ENCODE measurements at regions not wholly inside any gene's neighbourhood (a gene's known extent, or its start where the extent isn't known, plus 50 kb on each side); places are given as distances from the start of the nearest gene placed in this dataset.

DNA sequence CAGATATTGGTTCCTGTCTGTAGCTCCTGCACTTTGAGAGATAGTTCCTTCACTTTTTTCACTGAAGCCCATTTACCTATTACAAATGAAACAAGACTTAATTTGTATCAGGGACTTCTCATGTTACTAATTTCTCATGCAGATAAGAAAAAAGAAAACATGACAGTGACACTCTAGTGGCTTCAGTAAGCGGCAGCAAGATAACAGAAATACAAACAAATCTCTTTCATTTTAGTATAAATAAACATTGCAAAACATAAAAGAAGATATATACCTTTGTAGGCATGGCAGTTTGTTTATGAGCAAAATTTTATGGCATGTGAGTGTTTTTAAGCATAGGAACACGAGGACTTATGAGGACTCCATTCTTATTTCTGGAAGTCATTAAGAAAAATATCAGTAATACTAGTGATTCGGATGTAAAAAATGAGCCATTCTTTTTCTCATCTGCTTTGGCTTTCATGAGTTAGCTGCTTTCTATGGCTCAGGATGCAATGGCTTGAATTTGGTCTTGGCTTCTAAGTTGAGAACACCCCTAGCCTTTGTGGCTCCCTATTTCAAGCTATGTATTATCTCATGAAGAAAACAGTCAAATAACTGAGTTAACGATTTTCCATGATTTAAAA is 310.1 kb upstream of the RGS6 start:
- TF ChIP-seq CTCF (IDR thresholded peaks at IDR 0.05) = no peak
- ATAC-seq (ENCODE audit: insufficient number of reproducible peaks, low FRiP score, low read depth) (no peak), DNase-seq (ENCODE audit: low spot score) (no peak)
- H3K27me3 ChIP-seq (replicated peaks; ENCODE audit: insufficient read depth) = no peaks in the 10 kb centered on the region
- H3K4me1 ChIP-seq (ENCODE audit: control insufficient read depth in 1 of 2, low read depth in 2 of 2) = peaks cover 0 to 4% of the 10 kb centered on the region in 2 donors
- H3K27ac ChIP-seq = no peak overlapping the region
- peaks cover 4% of the 10 kb centered on the region for H3K36me3 ChIP-seq
- no peaks in the 10 kb centered on the region for H3K9me3 ChIP-seq
- H3K4me3 ChIP-seq = no peak overlapping the region

DNA sequence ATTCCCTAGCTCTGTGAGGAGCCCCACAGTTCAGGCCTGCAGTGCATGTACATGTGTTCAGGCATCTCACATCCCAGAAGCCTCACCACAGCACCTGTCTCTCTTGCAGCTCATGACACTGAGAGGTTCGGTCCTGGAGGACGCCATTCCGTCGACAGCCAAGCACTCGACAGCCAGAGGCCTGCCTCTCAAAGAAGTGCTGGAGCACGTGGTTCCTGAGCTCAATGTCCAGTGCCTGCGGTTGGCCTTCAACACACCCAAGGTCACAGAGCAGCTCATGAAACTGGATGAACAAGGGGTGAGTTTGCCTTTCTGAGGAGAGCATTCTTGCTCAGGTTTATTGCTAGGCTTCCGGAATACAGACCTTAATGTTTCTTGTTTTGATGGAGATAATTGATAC is 308.3 kb upstream of the RGS6 start:
- DNase-seq (ENCODE audit: low spot score) (no peak), ATAC-seq (ENCODE audit: insufficient number of reproducible peaks, low FRiP score, low read depth) (no peak)
- Histone ChIP-seq H3K4me3 (no peak overlapping the region), H3K27me3 (replicated peaks; ENCODE audit: insufficient read depth) (no peaks in the 10 kb centered on the region), H3K4me1 (ENCODE audit: control insufficient read depth in 1 of 2, low read depth in 2 of 2) (peaks cover 0 to 4% of the 10 kb centered on the region in 2 donors), H3K36me3 (peaks cover 4% of the 10 kb centered on the region), H3K27ac (no peak overlapping the region), H3K9me3 (no peaks in the 10 kb centered on the region)
- TF ChIP-seq CTCF (IDR thresholded peaks at IDR 0.05) = no peak

- Histone ChIP-seq H3K9me3 (no peaks in the 10 kb centered on the region), H3K4me1 (ENCODE audit: control insufficient read depth in 1 of 2, low read depth in 2 of 2) (peaks cover 0 to 4% of the 10 kb centered on the region in 2 donors), H3K27me3 (replicated peaks; ENCODE audit: insufficient read depth) (no peaks in the 10 kb centered on the region), H3K36me3 (peaks cover 4% of the 10 kb centered on the region), H3K4me3 (no peak overlapping the region), H3K27ac (no peak overlapping the region)
- no peak for DNase-seq (ENCODE audit: low spot score)
- ATAC-seq (ENCODE audit: insufficient number of reproducible peaks, low FRiP score, low read depth) = no peak
- no peak for TF ChIP-seq CTCF (IDR thresholded peaks at IDR 0.05)
Observed at GRCh38 chr14:71625175-71625574, 307.1 kb upstream of the RGS6 start.

GRCh38 chr14:71625891-71626701 is 306.1 kb upstream of the RGS6 start:
- Histone ChIP-seq H3K27ac (no peak overlapping the region), H3K27me3 (replicated peaks; ENCODE audit: insufficient read depth) (no peaks in the 10 kb centered on the region), H3K4me3 (no peak overlapping the region), H3K36me3 (peaks cover 4% of the 10 kb centered on the region), H3K4me1 (ENCODE audit: control insufficient read depth in 1 of 2, low read depth in 2 of 2) (peaks cover 0 to 4% of the 10 kb centered on the region in 2 donors), H3K9me3 (no peaks in the 10 kb centered on the region)
- TF ChIP-seq CTCF (IDR thresholded peaks at IDR 0.05) = no peak
- ATAC-seq (ENCODE audit: insufficient number of reproducible peaks, low FRiP score, low read depth) (no peak), DNase-seq (ENCODE audit: low spot score) (no peak)

DNA sequence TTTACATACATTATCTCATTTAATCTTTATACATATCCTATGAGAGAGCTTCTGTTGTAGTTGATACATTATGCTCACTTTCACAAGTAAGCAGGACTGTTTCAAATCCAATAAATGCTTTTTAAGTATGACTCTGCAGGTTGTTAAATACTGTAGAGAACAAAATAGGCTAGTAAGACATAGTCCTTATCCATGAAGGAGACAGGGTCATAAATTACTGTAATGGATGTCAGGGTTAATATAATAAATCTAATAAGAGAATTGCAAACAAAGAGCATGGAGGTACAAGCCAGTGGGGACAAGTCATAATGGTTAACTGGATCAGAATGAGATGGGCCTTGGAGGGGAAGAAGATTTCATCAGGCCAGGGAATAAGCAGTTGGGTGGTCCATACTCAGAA is 303.8 kb upstream of the RGS6 start:
- H3K4me1 ChIP-seq (ENCODE audit: control insufficient read depth in 1 of 2, low read depth in 2 of 2) = peaks cover 0 to 4% of the 10 kb centered on the region in 2 donors
- DNase-seq (ENCODE audit: low spot score) (no peak), ATAC-seq (ENCODE audit: insufficient number of reproducible peaks, low FRiP score, low read depth) (no peak)
- H3K27me3 ChIP-seq (replicated peaks; ENCODE audit: insufficient read depth) = no peaks in the 10 kb centered on the region
- peaks cover 4% of the 10 kb centered on the region for H3K36me3 ChIP-seq
- H3K9me3 ChIP-seq = no peaks in the 10 kb centered on the region
- no peak overlapping the region for H3K4me3 ChIP-seq
- no peak overlapping the region for H3K27ac ChIP-seq
- TF ChIP-seq CTCF (IDR thresholded peaks at IDR 0.05) = no peak
